GM20000 (cell line): ENCODE measurements at regions not wholly inside any gene's neighbourhood (a gene's known extent, or its start where the extent isn't known, plus 50 kb on each side); places are given as distances from the start of the nearest gene placed in this dataset.

Source experiments
- DNase-seq: peaks from one replicate; pipeline ENCODE4 v3.0.0; 2012; ENCODE audit warnings: low spot score
- CTCF ChIP-seq: IDR thresholded peaks from 2 replicates; pipeline ENCODE4 v1.5.1; 2012; ENCODE audit warnings: mild to moderate bottlenecking, control low read depth; ENCODE audit errors: extremely low read depth, missing control alignments

GRCh38 chr15:38829086-38829485, 264.5 kb upstream of the RASGRP1 start:
- TF ChIP-seq CTCF: no peak
- no peak for DNase-seq

GRCh38 chr15:38842226-38842625, 277.6 kb upstream of the RASGRP1 start:
- TF ChIP-seq CTCF: no peak
- no peak for DNase-seq

GRCh38 chr15:38843051-38843501, 278.5 kb upstream of the RASGRP1 start:
- no peak for DNase-seq
- TF ChIP-seq CTCF: no peak

- no peak for DNase-seq
- TF ChIP-seq CTCF: no peak
Observed at GRCh38 chr15:38843736-38844590, 279.3 kb upstream of the RASGRP1 start.

GRCh38 chr15:38844736-38845135, 280.1 kb upstream of the RASGRP1 start:
- DNase-seq: no peak
- no peak for TF ChIP-seq CTCF

- DNase-seq: no peak
- TF ChIP-seq CTCF: no peak
Observed at GRCh38 chr15:38846346-38846745, 281.7 kb upstream of the RASGRP1 start.

GRCh38 chr15:38847666-38848065, 283.1 kb upstream of the RASGRP1 start:
- DNase-seq: no peak
- TF ChIP-seq CTCF: no peak
